Panc1 (cell line): ENCODE measurements at regions not wholly inside any gene's neighbourhood (a gene's known extent, or its start where the extent isn't known, plus 50 kb on each side); places are given as distances from the start of the nearest gene placed in this dataset.

ENCODE experiments used
- ATAC-seq: fragments of 200-7000 bp; cut with Tn5 transposase; 2 replicates; pipeline ENCODE4 v1.9.1; 2020; ENCODE audit warnings: mild to moderate bottlenecking, moderate library complexity
- BruUV-seq: library from RNA; stranded (reverse); fragments of 400-500 nt; replicated peaks from 2 replicates; lab custom pipeline; 2021; lab: Mats Ljungman, UMichigan
- CTCF ChIA-PET: fragments of 300-600 bp; sonication (Branson Sonifier 250); formaldehyde crosslinking; loops from one replicate; lab custom pipeline; 2022; ENCODE audit warnings: antibody characterized with exemption; lab: Charles Lee
- POLR2A ChIA-PET: fragments of 300-600 bp; sonication (Branson Sonifier 250); formaldehyde crosslinking; loops from one replicate; lab custom pipeline; 2022; ENCODE audit warnings: antibody characterized with exemption; lab: Charles Lee
- DNase-seq: peaks from one replicate; pipeline ENCODE4 v3.0.0-alpha.2; 2010; ENCODE audit warnings: low read depth, low spot score
- H3K27ac ChIP-seq: 2 replicates; pipeline ENCODE4 v1.5.1; 2011; ENCODE audit warnings: mild to moderate bottlenecking, low read length, inconsistent platforms
- H3K27me3 ChIP-seq: fragments of 200-500 bp; sonication (Bioruptor generic); 2 replicates; pipeline ENCODE4 v1.6.0; 2014; ENCODE audit warnings: low read length, inconsistent platforms; ENCODE audit not compliant: control insufficient read depth, insufficient read depth
- H3K36me3 ChIP-seq: fragments of 200-500 bp; sonication (Bioruptor generic); 2 replicates; pipeline ENCODE4 v1.5.1; 2014; ENCODE audit warnings: inconsistent platforms, mild to moderate bottlenecking, low read length, moderate library complexity; ENCODE audit not compliant: control insufficient read depth, insufficient read depth
- H3K4me1 ChIP-seq: 2 replicates; pipeline ENCODE4 v1.5.1; 2011; ENCODE audit warnings: inconsistent platforms, mild to moderate bottlenecking, low read length, moderate library complexity; ENCODE audit not compliant: control insufficient read depth, insufficient read depth
- H3K4me3 ChIP-seq, 2 experiments: 2 replicates each; pipeline ENCODE4 v1.5.1; 2011 to 2012; ENCODE audit warnings: low read depth in 2 of 2, low read length in 2 of 2, mild to moderate bottlenecking in 2 of 2, inconsistent platforms in 1 of 2, moderate library complexity in 1 of 2
- H3K9me3 ChIP-seq: fragments of 200-500 bp; sonication (Bioruptor generic); 2 replicates; pipeline ENCODE4 v1.5.1; 2014; ENCODE audit warnings: low read depth, mild to moderate bottlenecking, inconsistent platforms, low read length, moderate library complexity; ENCODE audit not compliant: control insufficient read depth, insufficient read depth
- POLR2AphosphoS5 ChIP-seq: IDR thresholded peaks from 2 replicates; pipeline ENCODE4 v1.6.1; 2012; ENCODE audit warnings: mild to moderate bottlenecking, low read depth, low read length, moderate library complexity
- SIN3A ChIP-seq: IDR thresholded peaks from 2 replicates; pipeline ENCODE4 v1.6.1; 2012; ENCODE audit warnings: low read depth, mild to moderate bottlenecking, low read length, moderate library complexity, borderline replicate concordance; ENCODE audit not compliant: insufficient read depth
- TCF7L2 ChIP-seq: IDR thresholded peaks from 2 replicates; pipeline ENCODE4 v1.6.1; 2011; ENCODE audit warnings: mild to moderate bottlenecking, low read depth, low read length, inconsistent platforms
- in situ Hi-C: cut with HindIII; loops from 2 replicates; pipeline ENCODE4 v1.10.0; 2016; ENCODE audit warnings: low sequenced_read_pairs, low pct_unique_long_range_greater_than_20kb
- intact Hi-C: fragments of 100-400 bp; cut with micrococcal nuclease; formaldehyde crosslinking; loops from one replicate; pipeline ENCODE4 v1.10.0; 2022; ENCODE audit not compliant: unreplicated experiment
- TF ChIP-seq, protein P1 (sequence below), 2 experiments: IDR thresholded peaks; 2 replicates each; pipeline ENCODE4 v1.6.1; 2011 to 2012; ENCODE audit warnings: low read depth in 2 of 2, control low read depth in 1 of 2, low read length in 1 of 2, mild to moderate bottlenecking in 1 of 2, moderate library complexity in 1 of 2; ENCODE audit not compliant: insufficient read depth in 1 of 2
- TF ChIP-seq, protein P2 (sequence below): fragments of 450-650 bp; IDR thresholded peaks from 2 replicates; pipeline ENCODE4 v1.5.1; 2017; ENCODE audit warnings: mild to moderate bottlenecking

DNA sequence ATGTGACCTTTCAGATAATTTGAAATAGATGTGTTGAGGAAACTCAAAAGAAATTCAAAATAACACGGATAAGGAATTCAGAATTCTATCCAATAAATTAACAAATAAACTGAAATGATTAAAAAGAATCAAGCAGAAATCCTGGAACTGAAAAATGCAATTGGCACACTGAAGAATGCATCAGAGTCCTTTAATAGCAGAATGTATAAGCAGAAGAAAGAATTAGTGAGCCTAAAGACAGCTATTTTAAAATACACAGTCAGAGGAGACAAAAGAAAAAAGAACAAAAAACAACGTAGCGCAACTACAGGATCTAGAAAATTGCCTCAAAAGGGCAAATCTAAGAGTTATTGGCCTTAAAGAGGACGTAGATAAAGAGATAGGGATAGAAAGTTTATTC lies 99.6 kb upstream of the SAMSN1 start:
- DNase-seq (no peak), ATAC-seq (no peak)
- H3K4me1 ChIP-seq = no peaks in the 10 kb centered on the region
- no peak overlapping the region for H3K27ac ChIP-seq
- H3K9me3 ChIP-seq = no peaks in the 10 kb centered on the region
- no peak overlapping the region for H3K4me3 ChIP-seq
- intact Hi-C loops = no loop called here
- no peaks in the 10 kb centered on the region for H3K36me3 ChIP-seq
- H3K27me3 ChIP-seq = no peaks in the 10 kb centered on the region
- POLR2A ChIA-PET = no interaction called here
- TF ChIP-seq, protein P1, sequence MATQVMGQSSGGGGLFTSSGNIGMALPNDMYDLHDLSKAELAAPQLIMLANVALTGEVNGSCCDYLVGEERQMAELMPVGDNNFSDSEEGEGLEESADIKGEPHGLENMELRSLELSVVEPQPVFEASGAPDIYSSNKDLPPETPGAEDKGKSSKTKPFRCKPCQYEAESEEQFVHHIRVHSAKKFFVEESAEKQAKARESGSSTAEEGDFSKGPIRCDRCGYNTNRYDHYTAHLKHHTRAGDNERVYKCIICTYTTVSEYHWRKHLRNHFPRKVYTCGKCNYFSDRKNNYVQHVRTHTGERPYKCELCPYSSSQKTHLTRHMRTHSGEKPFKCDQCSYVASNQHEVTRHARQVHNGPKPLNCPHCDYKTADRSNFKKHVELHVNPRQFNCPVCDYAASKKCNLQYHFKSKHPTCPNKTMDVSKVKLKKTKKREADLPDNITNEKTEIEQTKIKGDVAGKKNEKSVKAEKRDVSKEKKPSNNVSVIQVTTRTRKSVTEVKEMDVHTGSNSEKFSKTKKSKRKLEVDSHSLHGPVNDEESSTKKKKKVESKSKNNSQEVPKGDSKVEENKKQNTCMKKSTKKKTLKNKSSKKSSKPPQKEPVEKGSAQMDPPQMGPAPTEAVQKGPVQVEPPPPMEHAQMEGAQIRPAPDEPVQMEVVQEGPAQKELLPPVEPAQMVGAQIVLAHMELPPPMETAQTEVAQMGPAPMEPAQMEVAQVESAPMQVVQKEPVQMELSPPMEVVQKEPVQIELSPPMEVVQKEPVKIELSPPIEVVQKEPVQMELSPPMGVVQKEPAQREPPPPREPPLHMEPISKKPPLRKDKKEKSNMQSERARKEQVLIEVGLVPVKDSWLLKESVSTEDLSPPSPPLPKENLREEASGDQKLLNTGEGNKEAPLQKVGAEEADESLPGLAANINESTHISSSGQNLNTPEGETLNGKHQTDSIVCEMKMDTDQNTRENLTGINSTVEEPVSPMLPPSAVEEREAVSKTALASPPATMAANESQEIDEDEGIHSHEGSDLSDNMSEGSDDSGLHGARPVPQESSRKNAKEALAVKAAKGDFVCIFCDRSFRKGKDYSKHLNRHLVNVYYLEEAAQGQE (IDR thresholded peaks at IDR 0.05; ENCODE audit: insufficient read depth in 1 of 2, low read depth in 2 of 2, low read length in 1 of 2) = no peak
- TF ChIP-seq, protein P2, sequence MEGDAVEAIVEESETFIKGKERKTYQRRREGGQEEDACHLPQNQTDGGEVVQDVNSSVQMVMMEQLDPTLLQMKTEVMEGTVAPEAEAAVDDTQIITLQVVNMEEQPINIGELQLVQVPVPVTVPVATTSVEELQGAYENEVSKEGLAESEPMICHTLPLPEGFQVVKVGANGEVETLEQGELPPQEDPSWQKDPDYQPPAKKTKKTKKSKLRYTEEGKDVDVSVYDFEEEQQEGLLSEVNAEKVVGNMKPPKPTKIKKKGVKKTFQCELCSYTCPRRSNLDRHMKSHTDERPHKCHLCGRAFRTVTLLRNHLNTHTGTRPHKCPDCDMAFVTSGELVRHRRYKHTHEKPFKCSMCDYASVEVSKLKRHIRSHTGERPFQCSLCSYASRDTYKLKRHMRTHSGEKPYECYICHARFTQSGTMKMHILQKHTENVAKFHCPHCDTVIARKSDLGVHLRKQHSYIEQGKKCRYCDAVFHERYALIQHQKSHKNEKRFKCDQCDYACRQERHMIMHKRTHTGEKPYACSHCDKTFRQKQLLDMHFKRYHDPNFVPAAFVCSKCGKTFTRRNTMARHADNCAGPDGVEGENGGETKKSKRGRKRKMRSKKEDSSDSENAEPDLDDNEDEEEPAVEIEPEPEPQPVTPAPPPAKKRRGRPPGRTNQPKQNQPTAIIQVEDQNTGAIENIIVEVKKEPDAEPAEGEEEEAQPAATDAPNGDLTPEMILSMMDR = no peak
- TF ChIP-seq POLR2AphosphoS5 (no peak), TCF7L2 (no peak), SIN3A (no peak)
- BruUV-seq = no TSS peak
- CTCF ChIA-PET = no interaction called here
- in situ Hi-C loops = no loop called here

- no TSS peak for BruUV-seq
- no peak overlapping the region for H3K4me3 ChIP-seq
- no peaks in the 10 kb centered on the region for H3K36me3 ChIP-seq
- no peaks in the 10 kb centered on the region for H3K4me1 ChIP-seq
- no peaks in the 10 kb centered on the region for H3K27me3 ChIP-seq
- no peaks in the 10 kb centered on the region for H3K9me3 ChIP-seq
- no peak for ATAC-seq
- H3K27ac ChIP-seq = no peak overlapping the region
- in situ Hi-C loops (no loop called here), intact Hi-C loops (no loop called here)
- CTCF ChIA-PET = no interaction called here
- no peak for DNase-seq
- POLR2A ChIA-PET = no interaction called here
- TF ChIP-seq, protein P1 (IDR thresholded peaks at IDR 0.05; ENCODE audit: insufficient read depth in 1 of 2, low read depth in 2 of 2, low read length in 1 of 2) = no peak
- TF ChIP-seq, protein P2 = no peak
- no peak for TF ChIP-seq SIN3A
- TF ChIP-seq TCF7L2 = no peak
- no peak for TF ChIP-seq POLR2AphosphoS5
Measured at GRCh38 chr21:14632359-14632758, 86.2 kb upstream of the SAMSN1 start.
